Osteocyte (in vitro differentiated cells): ENCODE measurements at regions not wholly inside any gene's neighbourhood (a gene's known extent, or its start where the extent isn't known, plus 50 kb on each side); places are given as distances from the start of the nearest gene placed in this dataset.
"Not testable (repeated sequence)": the region's sequence is repeated elsewhere in the genome, so short reads cannot be mapped to it uniquely, and the experiment has no call there.

Experiments used
- DNase-seq: peaks from one replicate; pipeline ENCODE4 v3.0.0; 2021; ENCODE audit warnings: mixed read lengths; ENCODE audit not compliant: unreplicated experiment; ENCODE audit errors: extremely low spot score
- H3K27ac Mint-ChIP-seq: one replicate; pipeline ENCODE4 v1.8.0; 2021; ENCODE audit warnings: mild to moderate bottlenecking, mixed read lengths; ENCODE audit not compliant: unreplicated experiment
- H3K27me3 Mint-ChIP-seq: one replicate; pipeline ENCODE4 v1.8.0; 2021; ENCODE audit warnings: mixed read lengths; ENCODE audit not compliant: unreplicated experiment
- H3K36me3 Mint-ChIP-seq: one replicate; pipeline ENCODE4 v1.8.0; 2021; ENCODE audit warnings: mixed read lengths; ENCODE audit not compliant: unreplicated experiment
- H3K4me1 Mint-ChIP-seq: one replicate; pipeline ENCODE4 v1.8.0; 2021; ENCODE audit warnings: mixed read lengths; ENCODE audit not compliant: unreplicated experiment
- H3K4me3 Mint-ChIP-seq: one replicate; pipeline ENCODE4 v1.8.0; 2021; ENCODE audit warnings: mild to moderate bottlenecking, moderate library complexity, mixed read lengths; ENCODE audit not compliant: unreplicated experiment
- H3K9me3 Mint-ChIP-seq: one replicate; pipeline ENCODE4 v1.8.0; 2021; ENCODE audit warnings: mixed read lengths; ENCODE audit not compliant: unreplicated experiment
- CTCF ChIP-seq: fragments of 200-600 bp; sonication (generic); IDR thresholded peaks from 2 replicates; pipeline ENCODE4 v1.5.0; 2021; ENCODE audit warnings: antibody characterized with exemption, mild to moderate bottlenecking, moderate library complexity

GRCh38 chr1:100811808-100812207 lies 82.8 kb downstream of the EXTL2 start:
- Mint-ChIP-seq H3K36me3 (no peaks in the 10 kb centered on the region), H3K27ac (no peak overlapping the region), H3K9me3 (peaks cover 1% of the 10 kb centered on the region), H3K27me3 (peaks cover 45% of the 10 kb centered on the region), H3K4me3 (no peak overlapping the region), H3K4me1 (no peaks in the 10 kb centered on the region)
- TF ChIP-seq CTCF = no peak
- no peak for DNase-seq

- peaks cover 35% of the 10 kb centered on the region for H3K27me3 Mint-ChIP-seq
- H3K9me3 Mint-ChIP-seq, H3K27ac Mint-ChIP-seq: not testable (repeated sequence)
Observed at GRCh38 chr1:100814938-100815337, 79.7 kb downstream of the EXTL2 start.

GRCh38 chr1:100816049-100816448 lies 78.6 kb downstream of the EXTL2 start:
- no peak for TF ChIP-seq CTCF
- H3K4me3 Mint-ChIP-seq = no peak overlapping the region
- no peak for DNase-seq
- peaks cover 4% of the 10 kb centered on the region for H3K4me1 Mint-ChIP-seq
- peaks cover 2% of the 10 kb centered on the region for H3K36me3 Mint-ChIP-seq
- H3K9me3 Mint-ChIP-seq = peaks cover 12% of the 10 kb centered on the region
- no peak overlapping the region for H3K27ac Mint-ChIP-seq
- peaks cover 36% of the 10 kb centered on the region for H3K27me3 Mint-ChIP-seq

More at GRCh38 chr1:100814938-100815337, 79.7 kb downstream of the EXTL2 start:
- not testable (repeated sequence) for DNase-seq, H3K4me3 Mint-ChIP-seq, H3K36me3 Mint-ChIP-seq, H3K4me1 Mint-ChIP-seq

GRCh38 chr1:100820195-100820594 lies 74.4 kb downstream of the EXTL2 start:
- H3K9me3 Mint-ChIP-seq = peaks cover 40% of the 10 kb centered on the region
- H3K4me3 Mint-ChIP-seq, DNase-seq, H3K4me1 Mint-ChIP-seq, H3K36me3 Mint-ChIP-seq, H3K27ac Mint-ChIP-seq: not testable (repeated sequence)
- peaks cover 24% of the 10 kb centered on the region for H3K27me3 Mint-ChIP-seq

- H3K27ac Mint-ChIP-seq, H3K4me3 Mint-ChIP-seq, H3K4me1 Mint-ChIP-seq, DNase-seq, H3K36me3 Mint-ChIP-seq: not testable (repeated sequence)
- Mint-ChIP-seq H3K9me3 (peaks cover 39% of the 10 kb centered on the region), H3K27me3 (peaks cover 23% of the 10 kb centered on the region)
Observed at GRCh38 chr1:100821919-100822318, 72.7 kb downstream of the EXTL2 start.
